Muscle of arm (tissue), 1 donor: ENCODE measurements at regions not wholly inside any gene's neighbourhood (a gene's known extent, or its start where the extent isn't known, plus 50 kb on each side); places are given as distances from the start of the nearest gene placed in this dataset.

ENCODE experiments used
- DNase-seq: peaks from one replicate; pipeline ENCODE4 v3.0.0-alpha.2; 2013

DNA sequence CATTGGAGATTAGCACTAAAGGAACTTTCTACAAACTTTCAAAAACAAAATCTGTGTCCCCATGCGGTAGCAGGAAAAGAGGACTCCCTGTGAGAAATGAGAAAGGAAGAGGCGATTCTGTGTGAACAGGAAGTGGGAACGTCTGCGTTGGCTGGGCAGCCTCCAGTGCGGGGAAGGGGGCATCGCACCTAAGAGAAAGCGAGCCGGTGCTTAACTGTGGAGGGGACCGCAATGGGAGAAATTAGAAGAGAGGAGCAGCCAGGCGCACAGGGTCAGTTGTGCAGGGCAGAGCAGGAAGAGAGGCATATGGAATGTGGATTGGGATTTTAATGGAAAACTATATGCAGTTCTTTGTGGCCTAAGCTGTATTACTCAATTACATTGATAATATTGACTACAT lies 77.4 kb upstream of the DOCK9 start:
- no peak for DNase-seq

DNA sequence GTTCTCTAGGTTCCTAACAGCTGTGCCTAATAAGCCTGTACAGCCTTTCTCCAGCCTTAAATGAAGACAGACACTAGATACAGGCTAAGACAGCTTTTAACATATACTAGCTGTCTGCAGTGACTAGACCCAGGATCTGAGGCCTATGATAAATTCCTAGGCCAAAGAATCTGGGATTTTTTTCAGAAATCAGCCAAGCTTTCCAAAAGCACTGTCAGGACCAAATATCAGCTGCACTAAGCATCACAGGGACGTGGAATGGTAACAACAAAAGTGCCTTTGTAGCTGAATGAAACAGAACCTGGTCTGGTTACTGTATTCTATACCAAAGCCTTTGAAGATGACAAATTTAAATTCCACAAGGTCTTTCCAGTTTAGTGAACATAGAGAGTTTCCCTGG lies 77.9 kb upstream of the DOCK9 start:
- DNase-seq: no peak

DNA sequence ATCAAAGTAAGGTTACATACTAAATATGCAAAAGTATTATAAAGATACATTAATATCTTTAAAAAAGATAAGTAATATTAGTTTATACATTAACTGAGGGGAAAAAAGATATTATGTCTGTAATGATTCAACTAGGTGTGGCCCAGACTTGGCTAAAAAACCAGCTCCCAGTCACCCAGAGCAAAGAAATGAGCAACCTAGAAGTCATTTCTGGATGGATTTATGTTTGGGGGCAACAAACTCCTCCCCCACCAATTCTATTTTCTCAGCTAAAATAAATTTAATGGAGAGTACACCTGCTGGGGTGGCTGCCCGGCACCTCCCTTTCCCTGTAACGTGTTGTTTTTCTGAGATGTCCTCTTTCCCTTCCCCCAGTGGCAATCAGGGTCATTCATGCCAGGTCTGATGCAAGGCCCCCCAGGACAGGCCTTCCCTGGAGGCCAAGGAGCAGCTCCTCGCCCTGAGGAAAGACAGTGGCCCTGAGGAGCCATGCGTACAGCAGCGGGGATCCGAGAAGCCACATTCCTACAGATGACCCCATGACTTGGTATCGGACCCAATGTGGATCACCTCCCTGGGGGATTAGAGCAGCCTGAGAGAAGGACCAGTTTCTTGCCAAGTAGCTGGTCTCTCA lies 78.6 kb upstream of the DOCK9 start:
- DNase-seq: no peak

DNA sequence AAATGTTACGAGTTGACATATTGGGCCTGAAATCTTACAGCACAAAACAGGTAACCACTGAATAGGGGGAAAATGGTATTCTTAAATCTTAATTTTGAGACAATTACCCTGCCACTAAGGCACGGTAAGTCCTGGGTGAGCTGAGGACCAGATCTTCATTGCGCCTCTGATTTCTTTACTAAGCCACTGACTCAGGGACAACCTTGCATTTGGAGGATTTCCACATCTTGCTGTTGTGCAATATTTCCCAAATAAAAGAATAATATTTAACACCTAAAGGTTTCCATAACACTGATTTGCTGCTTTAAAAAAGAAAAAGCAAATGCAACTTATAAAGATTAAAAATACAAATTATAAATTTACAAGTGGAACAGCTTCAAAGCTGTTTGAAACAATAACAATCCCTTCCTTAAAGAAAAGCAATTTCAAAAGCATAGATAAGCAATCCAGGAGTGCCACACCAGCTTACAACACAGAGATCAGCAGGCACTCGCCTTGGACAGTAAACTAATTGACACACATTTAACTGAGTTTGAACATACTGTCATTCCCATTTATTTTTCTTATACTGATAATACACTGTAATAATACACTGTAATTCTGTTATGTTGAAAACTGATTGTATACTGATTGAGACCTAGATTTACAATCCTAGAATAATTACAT lies 79.6 kb upstream of the DOCK9 start:
- no peak for DNase-seq

DNA sequence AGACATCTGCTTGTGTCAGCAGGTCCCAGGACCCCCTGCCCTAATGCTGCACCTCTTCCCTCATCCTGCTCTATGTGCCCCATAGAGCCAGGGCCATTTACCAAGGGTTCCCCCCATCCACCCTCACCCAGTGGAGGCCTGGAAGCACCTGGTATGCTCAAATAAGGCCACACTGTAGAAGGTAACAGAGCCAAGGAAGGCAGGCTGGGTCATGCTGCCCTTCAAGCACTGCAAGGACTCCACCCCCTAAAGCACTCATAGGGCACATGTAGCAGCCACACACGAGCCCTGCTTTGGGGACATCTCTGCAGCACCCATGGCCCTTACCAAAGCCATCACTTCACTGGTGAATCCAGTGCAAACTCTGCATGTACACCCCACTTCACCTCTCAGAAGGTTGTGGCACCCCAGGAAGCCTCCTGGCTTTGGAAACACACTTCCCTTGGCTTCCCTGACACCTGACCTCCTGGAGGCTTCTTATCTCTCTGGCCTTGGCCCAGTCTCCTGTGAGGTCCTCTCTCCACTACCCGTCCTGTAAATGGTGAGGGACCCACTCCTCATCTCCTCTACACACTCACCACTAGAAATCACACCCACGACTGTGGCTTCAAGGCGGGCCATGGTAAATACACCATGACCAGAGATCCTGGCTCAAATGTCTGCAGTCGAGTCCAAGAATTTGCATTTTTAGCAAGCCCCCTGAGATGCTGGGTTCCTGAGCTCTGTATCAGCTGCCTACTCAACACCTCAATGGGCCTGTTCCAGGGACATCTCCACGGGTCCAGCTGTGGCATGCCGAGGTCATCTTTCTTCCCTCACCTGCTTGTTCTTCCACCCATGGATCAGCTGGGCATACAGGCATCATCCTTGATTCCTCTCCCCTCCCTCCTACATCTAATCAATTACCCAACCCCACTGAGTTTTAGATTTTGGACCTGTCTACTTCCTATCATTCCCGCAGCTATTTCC lies 80.9 kb upstream of the DOCK9 start:
- no peak for DNase-seq

DNA sequence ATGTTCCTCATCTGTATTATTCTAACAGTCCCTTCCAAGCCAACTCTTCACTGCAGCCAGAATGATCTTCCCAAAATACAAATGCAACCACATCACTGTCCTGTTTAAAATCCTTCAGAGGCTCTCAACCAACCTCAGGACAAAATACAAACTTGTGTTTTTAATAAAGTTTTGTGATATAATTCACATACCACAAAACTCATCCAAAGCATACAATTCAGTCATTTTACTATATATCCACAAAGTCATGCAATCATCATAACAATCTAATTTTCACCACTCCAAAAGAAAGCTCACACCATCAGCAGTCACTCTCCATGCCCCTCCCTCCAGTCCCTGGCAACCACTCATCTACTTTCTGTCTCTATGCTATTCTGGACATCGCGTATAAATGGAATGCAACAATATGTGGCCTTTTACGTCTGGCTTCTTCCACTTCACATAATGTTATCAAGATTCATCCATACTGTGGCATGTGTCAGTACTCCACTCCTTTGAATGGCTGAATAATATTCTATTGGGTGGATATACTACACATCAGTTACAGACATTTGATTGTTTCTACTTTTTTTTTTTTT lies 81.7 kb upstream of the DOCK9 start:
- no peak for DNase-seq

DNA sequence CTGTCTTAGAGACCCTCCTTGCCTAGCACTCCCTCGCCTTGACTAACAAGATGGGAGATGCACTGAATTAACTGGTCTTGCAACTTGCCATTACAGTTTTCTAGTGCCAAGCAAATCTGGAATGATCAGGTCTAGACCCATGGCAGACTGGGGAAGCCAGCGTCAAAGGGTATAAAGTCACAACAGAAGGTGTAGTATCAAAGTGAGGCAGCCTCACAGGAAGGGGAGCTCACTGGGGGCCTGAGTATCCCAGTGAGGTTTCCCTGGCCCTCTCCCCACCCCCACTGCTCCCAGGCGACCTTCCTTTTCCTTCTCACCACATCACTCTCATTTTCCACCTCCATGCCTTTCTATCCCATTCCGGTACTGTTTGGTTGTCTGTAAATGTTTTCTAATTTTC lies 83.5 kb upstream of the DOCK9 start:
- DNase-seq: no peak

DNA sequence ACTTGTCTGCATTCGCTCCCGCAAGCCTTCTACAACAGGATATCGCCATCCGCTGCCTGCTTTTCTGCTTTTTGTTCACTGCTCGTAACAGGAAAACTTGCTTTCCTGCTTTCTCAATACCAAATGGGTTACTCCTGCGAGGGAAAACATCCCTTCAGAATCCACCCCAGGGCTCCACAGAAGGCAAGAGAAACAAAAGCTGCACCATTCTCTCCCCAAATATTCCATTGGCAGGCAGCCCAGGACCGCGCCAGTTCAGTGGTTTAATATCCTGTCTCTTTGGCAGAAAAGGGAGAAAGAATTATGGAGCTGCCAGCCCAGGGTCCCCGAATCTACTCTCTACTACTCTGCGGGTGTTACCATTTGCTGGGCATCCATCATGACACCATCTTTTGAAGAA lies 84.7 kb upstream of the DOCK9 start:
- no peak for DNase-seq

DNA sequence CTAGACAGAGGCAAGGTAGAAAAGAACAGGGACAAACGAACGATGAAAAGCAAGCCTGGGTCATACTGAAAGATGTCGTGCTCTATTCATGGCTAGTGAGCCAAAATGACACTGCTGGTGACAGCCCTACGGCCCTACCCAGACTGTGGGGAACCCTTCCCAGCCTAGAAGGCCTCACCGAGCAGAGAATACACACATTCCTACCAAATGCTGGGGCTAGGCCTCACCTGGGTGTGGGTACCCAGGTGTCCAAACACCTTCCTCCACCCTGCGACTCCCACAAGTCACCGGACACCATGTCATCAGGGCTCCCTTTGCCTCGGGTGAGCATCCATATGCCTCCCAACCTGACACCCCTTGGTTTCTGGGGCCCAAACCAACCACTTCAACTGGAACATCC lies 85.3 kb upstream of the DOCK9 start:
- no peak for DNase-seq

DNA sequence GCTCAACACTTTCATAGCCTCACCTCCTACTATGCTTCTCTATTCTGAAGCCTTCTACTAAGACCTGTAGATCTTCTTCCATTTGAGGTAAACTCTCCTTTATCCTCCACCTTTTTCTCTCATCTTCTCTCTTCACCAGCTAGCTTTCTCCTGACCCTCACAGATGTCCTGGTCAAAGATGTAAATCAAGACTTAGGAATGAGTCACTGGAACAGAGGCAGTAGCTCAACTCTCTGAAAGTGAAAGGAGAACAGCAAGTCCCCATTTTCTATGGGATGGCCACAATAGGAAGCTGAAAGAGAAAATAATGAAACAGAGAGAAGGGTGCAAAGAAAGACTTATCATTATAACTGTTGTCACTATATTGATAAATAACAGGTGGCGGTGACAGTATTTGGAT lies 86.1 kb upstream of the DOCK9 start:
- no peak for DNase-seq

DNA sequence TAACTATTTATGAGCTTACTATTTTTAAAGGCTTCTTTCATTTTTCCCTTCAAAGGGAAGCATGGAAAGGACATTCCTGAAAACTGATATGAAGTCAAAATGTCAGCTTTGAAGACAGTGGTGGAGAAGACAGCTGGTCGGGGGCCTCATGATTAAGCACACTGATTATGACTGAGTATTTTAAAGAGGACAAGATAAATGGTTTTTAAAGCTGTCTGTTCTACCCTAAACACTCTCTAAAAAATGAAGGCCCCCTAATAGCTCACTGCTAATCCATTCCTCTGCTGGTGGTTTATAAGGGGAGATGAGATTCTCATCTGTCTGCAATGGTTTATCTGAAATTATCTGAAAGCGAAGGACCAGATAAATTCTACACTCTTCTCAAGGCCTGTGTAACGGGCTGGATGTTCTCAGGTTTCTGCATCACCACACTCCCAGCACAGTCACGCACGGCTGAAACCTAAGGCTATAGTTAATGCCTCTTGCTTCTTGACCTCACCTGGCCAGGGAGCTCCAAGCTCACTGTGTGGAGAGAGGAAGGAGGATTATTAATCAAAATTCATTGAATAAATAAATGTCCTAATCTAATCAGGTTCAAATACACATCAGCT lies 86.9 kb upstream of the DOCK9 start:
- no peak for DNase-seq

DNA sequence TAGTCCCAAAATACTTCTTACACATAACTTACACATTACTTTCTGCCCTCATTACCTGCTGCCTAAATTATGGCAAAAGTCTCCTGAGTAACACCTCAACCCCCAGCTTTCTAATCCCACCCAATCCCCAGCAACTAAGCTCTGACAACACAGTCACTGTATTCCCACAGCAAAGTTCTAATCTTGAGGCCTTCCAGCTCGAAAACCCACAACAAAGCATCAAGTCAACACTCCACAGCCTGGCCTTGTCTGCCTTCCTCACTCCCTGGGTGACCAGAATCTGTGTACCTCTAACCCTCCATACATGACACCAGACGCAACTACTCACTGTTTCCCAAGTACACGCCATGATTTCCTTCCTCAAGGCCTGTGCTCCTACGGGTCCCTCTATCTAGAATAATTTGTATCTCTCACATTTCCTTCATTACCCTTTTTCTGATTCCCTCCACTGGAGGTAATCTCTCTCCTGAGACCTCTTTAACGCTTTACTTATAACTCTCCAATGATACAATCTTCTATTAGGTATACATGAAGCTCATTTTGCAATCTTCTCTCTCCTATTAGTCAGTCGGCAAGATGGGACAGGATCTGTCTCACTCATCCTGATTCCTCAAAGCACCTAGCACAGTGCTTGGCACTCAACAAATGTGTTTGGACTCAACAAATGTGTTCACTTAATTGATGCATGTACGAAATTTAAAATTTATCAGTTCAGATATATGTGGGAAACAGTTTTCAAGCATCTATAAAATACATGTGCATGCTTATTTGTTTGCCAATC lies 87.6 kb upstream of the DOCK9 start:
- DNase-seq: no peak

DNA sequence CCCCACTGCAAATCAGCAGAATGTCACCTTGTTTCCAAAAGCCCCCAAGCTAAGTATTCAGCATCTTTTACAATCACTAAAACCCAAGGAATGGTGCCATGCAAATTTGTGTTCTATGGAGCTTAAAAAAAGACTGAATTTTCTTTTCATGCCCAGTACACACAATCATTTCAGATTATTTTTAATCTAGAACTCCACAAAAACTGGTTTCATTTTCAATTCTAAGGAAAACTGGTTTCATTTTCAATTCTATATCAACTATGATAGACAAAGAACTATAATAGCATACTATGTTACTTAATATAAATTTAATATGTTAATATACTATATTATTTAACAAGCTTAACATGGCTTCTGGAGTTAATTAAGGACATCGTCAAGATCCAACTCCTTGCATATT lies 88.4 kb upstream of the DOCK9 start:
- no peak for DNase-seq

DNA sequence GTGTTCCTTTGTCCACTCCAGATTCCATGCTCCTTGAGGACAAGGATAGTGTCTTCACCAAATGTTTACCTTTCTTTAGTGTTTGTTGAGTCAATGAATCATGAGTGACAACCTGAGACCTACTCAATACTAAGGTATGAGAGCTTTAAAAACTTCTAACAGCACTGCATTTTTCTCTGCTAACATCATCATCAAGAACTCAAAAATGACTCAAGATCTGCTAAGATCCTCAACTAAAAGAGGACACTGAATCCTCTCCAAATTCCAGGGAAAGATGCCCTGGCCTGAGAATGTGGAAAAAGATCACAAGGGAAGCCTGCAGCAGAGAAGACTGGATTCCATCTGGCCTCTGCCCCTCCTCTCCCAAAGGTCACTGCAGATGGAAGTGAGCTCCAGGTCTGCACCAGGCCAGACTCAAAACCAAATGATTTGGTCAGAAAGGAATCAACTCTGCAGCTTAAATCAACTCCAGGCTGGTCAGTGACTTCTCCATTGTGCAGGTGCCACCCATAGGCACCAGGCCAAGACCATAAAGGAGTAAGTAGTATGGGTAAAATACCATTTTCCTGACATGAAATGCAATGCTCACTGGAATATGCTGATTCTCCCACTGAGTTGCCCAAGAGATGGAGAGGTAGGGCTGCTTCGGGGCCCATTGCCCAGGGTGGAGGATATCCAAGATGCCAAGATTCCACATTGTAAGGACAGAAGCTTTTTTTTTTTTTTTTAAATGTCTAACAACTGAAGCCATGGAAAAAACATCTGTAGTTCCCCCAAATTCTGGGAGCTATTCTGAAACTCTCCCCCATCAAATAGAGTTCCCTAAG lies 89.5 kb upstream of the DOCK9 start:
- no peak for DNase-seq

DNA sequence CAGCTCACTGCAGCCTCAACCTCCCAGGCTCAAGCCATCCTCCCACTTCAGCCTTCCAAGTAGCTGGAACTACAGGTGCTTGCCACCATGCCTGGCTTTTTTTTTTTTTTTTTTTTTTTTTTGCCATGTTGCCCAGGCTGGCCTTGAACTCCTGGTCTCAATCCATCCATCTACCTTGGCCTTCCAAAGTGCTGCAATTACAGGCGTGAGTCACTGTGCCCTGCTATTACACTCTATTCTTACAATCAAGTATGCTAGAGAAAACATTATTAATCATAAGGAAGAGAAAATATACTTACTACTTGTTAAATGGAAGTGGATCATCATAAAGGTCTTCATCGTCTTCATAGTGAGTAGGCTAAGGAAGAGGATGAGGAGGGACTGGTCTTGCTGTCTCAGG lies 93.3 kb upstream of the DOCK9 start:
- DNase-seq: no peak

DNA sequence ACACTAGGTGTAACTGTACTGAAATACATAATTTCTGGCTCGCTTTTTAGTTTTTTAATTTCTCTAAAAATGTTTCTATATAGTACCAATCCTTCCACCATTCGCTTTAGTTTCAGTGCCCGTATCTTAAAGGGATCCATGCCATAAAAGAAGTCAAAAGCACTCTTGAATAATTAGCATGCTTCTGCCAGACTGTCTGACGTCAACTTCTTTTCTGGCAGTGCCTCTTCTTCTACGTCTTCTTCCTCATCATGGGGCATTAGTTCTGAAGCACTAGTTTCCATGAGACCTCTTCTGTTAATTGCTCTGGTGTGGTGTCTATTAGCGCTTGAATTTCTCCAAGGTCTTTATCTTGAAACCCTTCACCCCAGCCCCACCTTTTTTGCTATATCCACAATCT lies 93.8 kb upstream of the DOCK9 start:
- DNase-seq: no peak

DNA sequence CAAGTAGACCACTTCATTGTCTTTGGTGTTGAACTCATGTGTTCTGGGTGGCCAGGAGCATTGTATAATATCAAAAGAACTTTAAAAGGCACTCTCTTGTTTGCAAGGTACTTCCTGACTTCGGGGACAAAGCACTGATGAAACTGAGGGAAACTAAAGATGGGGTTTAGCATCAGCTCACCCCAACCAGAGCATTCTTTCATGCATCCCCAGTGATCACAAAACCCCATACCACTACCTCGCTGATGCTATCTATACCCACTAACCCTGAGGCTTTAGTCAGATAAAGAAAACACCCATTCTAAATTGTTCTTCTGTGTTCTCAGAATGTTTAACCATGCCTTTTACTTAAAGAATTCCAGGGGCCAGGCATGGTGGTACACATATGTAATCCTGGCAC lies 94.5 kb upstream of the DOCK9 start:
- no peak for DNase-seq

DNA sequence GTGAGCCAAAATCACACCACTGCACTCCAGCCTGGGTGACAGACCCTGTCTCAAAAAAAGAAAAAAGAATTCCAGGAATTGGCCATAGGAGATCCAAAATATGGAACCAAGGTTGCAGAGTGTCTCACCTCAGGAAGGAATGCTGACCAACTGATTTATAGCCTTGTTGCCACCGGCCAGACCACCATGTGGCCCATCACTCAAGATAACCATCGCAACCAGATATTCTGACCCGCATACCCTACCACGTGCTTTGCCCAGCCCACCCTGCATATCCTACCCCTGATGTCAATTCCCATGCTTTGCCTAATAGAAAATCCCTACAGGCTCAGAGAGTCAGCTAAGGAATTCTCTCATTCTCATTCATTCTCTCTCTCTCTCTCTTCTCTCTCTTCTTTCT lies 95.1 kb upstream of the DOCK9 start:
- no peak for DNase-seq

DNA sequence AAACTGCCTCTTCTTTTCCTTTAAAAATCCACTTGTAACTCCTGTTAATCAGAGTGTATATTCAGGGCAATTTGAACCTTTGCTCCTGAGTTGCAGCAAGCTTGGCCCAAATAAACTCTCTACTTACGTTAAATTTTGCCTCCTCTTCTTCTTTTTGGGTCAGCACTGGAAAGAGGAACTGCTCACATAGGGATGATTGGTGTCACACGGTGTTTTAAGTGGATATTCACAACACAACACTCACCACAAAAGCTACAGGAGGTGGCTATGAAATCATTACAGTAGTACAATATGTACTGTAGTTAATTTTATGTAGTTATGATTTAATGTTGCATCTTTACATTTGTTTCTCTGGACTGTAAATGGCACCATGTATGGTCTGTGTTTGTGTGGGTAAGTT lies 96.8 kb upstream of the DOCK9 start:
- DNase-seq: no peak
